Erythroblast (primary cell): ENCODE measurements at regions not wholly inside any gene's neighbourhood (a gene's known extent, or its start where the extent isn't known, plus 50 kb on each side); places are given as distances from the start of the nearest gene placed in this dataset.

ENCODE experiments used
- GATA1 ChIP-seq: IDR thresholded peaks from 2 replicates; pipeline ENCODE4 v1.6.1; 2011; ENCODE audit warnings: low read depth, mild to moderate bottlenecking, control low read depth, low read length, moderate library complexity
- POLR2A ChIP-seq: IDR thresholded peaks from 2 replicates; pipeline ENCODE4 v1.6.1; 2011; ENCODE audit warnings: mild to moderate bottlenecking, low read length

DNA sequence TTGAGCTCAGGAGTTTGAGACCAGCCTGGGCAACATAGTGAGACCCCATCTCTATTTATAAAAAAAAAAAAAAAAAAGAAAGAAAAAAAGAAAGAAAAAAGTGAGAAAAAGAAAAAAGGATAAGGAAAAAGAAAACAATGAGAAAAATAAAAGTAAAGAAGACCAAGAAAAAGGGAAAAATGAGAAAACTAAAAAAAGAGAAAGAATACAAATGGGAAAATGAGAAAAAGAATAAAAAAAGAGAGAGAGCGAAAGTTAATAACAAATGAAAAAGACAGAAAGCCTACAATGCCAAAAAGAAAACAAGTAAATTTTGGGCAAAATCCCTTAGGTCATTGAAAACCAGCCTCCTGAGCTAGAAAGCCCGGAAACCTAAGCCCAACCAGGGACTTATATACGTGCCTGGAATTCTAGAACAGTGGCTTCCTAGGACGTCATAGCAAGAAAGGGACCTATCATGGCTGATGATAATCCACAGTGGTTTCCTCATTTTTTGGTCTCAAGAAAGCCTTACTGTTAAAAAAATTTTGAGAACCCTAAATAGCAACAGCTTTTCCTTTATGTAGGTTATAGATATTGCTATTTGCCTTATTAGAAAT lies 131.7 kb upstream of the CLINT1 start:
- TF ChIP-seq POLR2A (no peak), GATA1 (no peak)
